Gastroesophageal sphincter (tissue), 3 donors: ENCODE measurements at regions not wholly inside any gene's neighbourhood (a gene's known extent, or its start where the extent isn't known, plus 50 kb on each side); places are given as distances from the start of the nearest gene placed in this dataset.

Experiments
- CTCF ChIP-seq, 4 experiments: fragments of 200-600 bp in 2 of 4; fragments of 450-650 bp in 2 of 4; sonication (generic) in 1 of 4; IDR thresholded peaks; one replicate each; pipeline ENCODE4 v1.5.1; 2017 to 2019; ENCODE audit warnings: antibody characterized with exemption in 4 of 4, mild to moderate bottlenecking in 2 of 4, moderate library complexity in 2 of 4
- POLR2A ChIP-seq, 2 donors: fragments of 450-650 bp; IDR thresholded peaks; one replicate each; pipeline ENCODE4 v1.6.1; 2017; ENCODE audit warnings: antibody characterized with exemption in 2 of 2, mild to moderate bottlenecking in 2 of 2, moderate library complexity in 1 of 2
- POLR2AphosphoS5 ChIP-seq: sonication (generic); formaldehyde crosslinking; IDR thresholded peaks from one replicate; pipeline ENCODE4 v1.6.1; 2017; ENCODE audit warnings: antibody characterized with exemption

- TF ChIP-seq POLR2AphosphoS5 (no peak), CTCF (IDR thresholded peaks at IDR 0.05) (no peak), POLR2A (IDR thresholded peaks at IDR 0.05) (no peak)
Measured at GRCh38 chr5:67246546-67247268, 50.1 kb upstream of the CD180 start.
